ENCODE measurements at regions not wholly inside any gene's neighbourhood (a gene's known extent, or its start where the extent isn't known, plus 50 kb on each side); places are given as distances from the start of the nearest gene placed in this dataset.
"Not testable (repeated sequence)": the region's sequence is repeated elsewhere in the genome, so short reads cannot be mapped to it uniquely, and the experiment has no call there.

GRCh38 chr3:26015752-26016151 is 225.9 kb downstream of the OXSM start:
- ChIA-PET POLR2A (ENCODE audit: low non-redundant PET) (no interaction called here), CTCF (no interaction called here)
- H3K27ac ChIP-seq = no peak overlapping the region
- no peak for TF ChIP-seq CTCF (conservative IDR thresholded peaks at IDR 0.05; ENCODE audit: low read depth)
- no peak for DNase-seq (ENCODE audit: low spot score)

- no peak for TF ChIP-seq CTCF (conservative IDR thresholded peaks at IDR 0.05; ENCODE audit: low read depth)
- CTCF ChIA-PET = no interaction called here
- no peak for DNase-seq (ENCODE audit: low spot score)
- H3K27ac ChIP-seq = no peak overlapping the region
- POLR2A ChIA-PET (ENCODE audit: low non-redundant PET) = no interaction called here
These were observed 229.0 kb downstream of the OXSM start for GRCh38 chr3:26018889-26019288.

GRCh38 chr3:26024206-26024605 is 234.3 kb downstream of the OXSM start:
- H3K27ac ChIP-seq; CTCF ChIA-PET; POLR2A ChIA-PET (ENCODE audit: low non-redundant PET); DNase-seq (ENCODE audit: low spot score): not testable (repeated sequence)

DNA sequence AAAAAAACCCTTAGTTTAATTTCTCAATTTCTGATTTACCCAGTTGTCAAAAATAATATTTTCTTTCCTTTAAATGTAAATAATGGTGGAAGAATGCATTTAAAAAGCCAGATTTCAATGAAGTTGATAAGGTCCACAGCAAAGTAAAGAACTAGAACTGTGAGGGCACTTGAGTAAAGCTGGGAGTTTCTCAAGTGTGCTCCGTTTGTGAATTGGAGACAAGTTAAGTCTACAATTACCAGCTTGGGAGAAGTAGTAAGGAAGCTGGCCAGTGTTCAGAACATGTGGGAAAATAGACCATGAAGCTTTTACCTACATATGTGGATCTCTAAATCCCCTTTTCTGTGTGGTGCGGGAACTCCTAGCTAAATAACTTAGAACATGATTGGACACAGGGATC is 239.4 kb downstream of the OXSM start:
- POLR2A ChIA-PET (ENCODE audit: low non-redundant PET) = no interaction called here
- CTCF ChIA-PET = no interaction called here
- no peak overlapping the region for H3K27ac ChIP-seq
- no peak for TF ChIP-seq CTCF (conservative IDR thresholded peaks at IDR 0.05; ENCODE audit: low read depth)
- no peak for DNase-seq (ENCODE audit: low spot score)

DNA sequence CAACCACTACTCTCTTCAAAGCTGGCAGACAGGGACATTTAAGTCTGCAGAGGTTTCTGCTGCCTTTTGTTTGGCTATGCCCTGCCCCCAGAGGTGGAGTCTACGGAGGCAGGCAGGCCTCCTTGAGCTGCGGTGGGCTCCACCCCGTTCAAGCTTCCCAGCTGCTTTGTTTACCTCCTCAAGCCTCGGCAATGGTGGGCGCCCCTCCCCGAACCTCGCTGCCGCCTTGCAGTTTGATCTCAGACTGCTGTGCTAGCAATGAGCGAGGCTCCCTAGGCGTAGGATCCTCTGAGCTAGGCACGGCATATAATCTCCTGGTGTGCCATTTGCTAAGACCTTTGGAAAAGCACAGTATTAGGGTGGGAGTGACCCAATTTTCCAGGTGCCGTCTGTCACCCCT is 252.2 kb downstream of the OXSM start:
- POLR2A ChIA-PET (ENCODE audit: low non-redundant PET); CTCF ChIA-PET: not testable (repeated sequence)

DNA sequence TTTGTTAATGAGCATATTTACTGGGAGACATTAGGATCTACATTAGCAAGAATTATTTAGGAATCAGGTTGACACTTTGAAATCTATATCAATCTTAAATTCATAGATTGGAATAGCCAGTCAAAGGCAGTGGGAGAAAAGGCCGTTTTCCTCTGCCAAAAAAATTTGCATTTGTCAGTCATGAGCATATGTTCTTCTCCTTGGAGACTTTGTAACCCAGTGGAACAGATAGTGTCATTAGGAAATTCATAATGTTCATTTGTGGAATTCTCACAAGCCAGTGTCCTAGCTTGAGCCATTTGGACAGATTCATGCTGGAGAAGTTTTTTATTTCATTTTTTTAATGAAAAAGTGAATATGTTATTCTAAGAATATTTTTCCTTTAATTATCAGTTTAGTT is 260.1 kb downstream of the OXSM start:
- no peak overlapping the region for H3K27ac ChIP-seq
- POLR2A ChIA-PET (ENCODE audit: low non-redundant PET) = no interaction called here
- no peak for DNase-seq (ENCODE audit: low spot score)
- CTCF ChIA-PET = no interaction called here
- TF ChIP-seq CTCF (conservative IDR thresholded peaks at IDR 0.05; ENCODE audit: low read depth) = no peak

More for the DNA sequence above, 252.2 kb downstream of the OXSM start:
- DNase-seq (ENCODE audit: low spot score); H3K27ac ChIP-seq: not testable (repeated sequence)

DNA sequence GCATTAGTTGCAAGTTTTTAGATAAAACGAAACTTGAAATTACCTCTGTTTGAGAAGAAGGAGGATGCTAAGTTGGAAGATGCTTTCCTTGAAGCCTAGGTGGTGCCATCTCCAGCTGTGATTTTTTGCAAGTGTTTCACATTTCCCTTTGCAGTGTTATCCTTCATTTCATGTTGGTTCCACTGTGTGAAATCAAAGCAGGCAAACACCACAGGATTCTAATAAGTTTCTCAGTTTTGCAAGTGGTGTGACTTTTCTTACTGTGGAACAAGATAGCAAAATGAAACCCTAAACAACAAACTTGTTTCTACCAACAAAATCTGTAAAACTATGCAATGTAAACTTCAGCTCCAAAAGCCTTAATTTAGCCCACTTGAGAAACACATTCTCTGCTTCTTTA is 260.9 kb downstream of the OXSM start:
- ChIA-PET POLR2A (ENCODE audit: low non-redundant PET) (no interaction called here), CTCF (no interaction called here)
- H3K27ac ChIP-seq = no peak overlapping the region
- no peak for TF ChIP-seq CTCF (conservative IDR thresholded peaks at IDR 0.05; ENCODE audit: low read depth)
- no peak for DNase-seq (ENCODE audit: low spot score)

DNA sequence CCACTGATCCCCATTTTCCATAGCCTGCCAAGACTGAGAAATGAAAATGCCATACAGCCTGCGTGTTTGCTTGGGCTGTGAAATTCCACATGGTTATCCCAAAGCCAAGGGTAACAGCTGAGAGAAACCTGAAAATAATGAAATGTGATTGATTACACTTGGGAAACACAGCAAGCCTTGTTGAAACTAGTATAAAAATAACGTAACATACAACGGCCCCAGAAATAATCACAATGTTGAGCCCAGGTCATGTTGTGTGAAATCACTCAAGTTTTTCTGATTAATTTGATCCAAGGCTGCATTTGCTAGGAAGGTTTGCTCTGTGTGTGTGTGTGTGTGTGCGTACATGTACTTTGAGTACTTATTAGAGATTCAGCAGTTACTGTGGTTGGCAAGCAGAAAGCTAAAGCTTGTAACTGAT is 269.0 kb downstream of the OXSM start:
- CTCF ChIA-PET = no interaction called here
- TF ChIP-seq CTCF (conservative IDR thresholded peaks at IDR 0.05; ENCODE audit: low read depth) = no peak
- H3K27ac ChIP-seq = no peak overlapping the region
- POLR2A ChIA-PET (ENCODE audit: low non-redundant PET) = no interaction called here
- no peak for DNase-seq (ENCODE audit: low spot score)

Measured in RWPE1 (cell line).